ENCODE measurements at regions not wholly inside any gene's neighbourhood (a gene's known extent, or its start where the extent isn't known, plus 50 kb on each side); places are given as distances from the start of the nearest gene placed in this dataset.

GRCh38 chr3:30102356-30102755, 504.0 kb upstream of the TGFBR2 start:
- TF ChIP-seq CTCF (IDR thresholded peaks at IDR 0.05): no peak
- no peak for TF ChIP-seq POLR2A (IDR thresholded peaks at IDR 0.05)
